NCI-H1048 (cell line): ENCODE measurements at regions not wholly inside any gene's neighbourhood (a gene's known extent, or its start where the extent isn't known, plus 50 kb on each side); places are given as distances from the start of the nearest gene placed in this dataset.
"Not testable (repeated sequence)": the region's sequence is repeated elsewhere in the genome, so short reads cannot be mapped to it uniquely, and the experiment has no call there.

ENCODE experiments used
- DNase-seq: peaks from one replicate; lab custom pipeline; 2025; lab: John Stamatoyannopoulos, UW

- no peak for DNase-seq
Measured at GRCh38 chr19:28318469-28319179, 894.3 kb downstream of the UQCRFS1 start.

DNA sequence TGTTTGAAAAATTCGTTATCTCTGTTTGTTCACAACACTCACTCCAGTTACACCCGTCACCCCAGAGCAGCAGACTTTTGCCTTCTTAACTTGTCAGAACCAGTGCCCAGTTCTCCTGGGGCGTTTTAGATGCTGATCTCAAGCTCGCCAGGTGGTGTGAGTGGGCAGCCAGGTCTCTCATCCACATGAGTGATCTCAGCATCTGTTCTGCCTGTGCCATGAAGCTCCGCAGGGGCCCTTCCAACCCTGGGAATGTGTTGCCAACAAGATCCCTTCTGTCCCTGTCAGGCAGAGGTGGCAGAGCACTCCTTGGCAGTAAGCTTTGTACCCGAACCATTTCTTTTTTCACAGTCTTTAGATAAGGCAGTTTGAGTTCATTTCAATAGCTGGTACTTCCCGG lies 896.5 kb downstream of the UQCRFS1 start:
- no peak for DNase-seq

GRCh38 chr19:28314756-28315155 lies 898.2 kb downstream of the UQCRFS1 start:
- DNase-seq = no peak

DNA sequence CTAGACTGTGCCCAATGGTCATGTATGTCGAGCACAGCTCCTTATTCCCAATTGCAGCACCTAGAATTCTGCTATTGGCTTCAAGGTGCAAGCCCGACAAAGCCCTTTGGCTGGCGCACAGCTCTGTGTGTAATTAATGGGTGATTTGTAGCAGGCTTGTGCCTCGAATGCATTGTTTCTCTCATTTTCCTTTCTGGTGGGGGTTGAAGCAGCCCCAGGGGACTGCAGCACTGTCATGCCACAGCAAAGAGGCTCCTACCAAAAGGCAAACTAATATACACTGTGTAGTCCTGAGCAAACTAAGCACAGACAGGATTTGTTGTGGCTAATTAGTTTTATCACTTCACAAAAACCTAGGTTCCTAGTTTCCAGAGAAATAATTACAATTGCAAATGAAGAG lies 898.7 kb downstream of the UQCRFS1 start:
- DNase-seq = no peak

DNA sequence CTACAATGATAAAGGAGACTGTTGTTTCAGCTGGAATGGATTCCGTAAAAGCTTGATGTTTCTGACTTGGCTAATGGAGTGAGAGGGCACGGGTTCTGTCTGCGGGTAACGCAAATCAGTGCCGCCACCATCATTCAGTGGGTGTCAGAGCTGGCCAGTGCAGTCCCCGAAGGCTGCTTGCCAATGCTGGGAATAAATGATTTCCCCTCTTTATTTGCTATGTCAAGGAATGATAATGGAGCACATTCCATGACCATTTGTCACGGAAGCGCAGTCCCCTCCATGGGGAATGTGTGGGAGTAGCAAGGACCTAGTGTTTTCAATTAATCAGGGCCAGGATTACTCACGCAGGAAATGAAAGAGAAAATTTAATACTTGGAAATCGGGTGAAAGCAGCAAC lies 899.3 kb downstream of the UQCRFS1 start:
- DNase-seq = no peak

GRCh38 chr19:28312269-28312668 lies 900.7 kb downstream of the UQCRFS1 start:
- DNase-seq = no peak

DNA sequence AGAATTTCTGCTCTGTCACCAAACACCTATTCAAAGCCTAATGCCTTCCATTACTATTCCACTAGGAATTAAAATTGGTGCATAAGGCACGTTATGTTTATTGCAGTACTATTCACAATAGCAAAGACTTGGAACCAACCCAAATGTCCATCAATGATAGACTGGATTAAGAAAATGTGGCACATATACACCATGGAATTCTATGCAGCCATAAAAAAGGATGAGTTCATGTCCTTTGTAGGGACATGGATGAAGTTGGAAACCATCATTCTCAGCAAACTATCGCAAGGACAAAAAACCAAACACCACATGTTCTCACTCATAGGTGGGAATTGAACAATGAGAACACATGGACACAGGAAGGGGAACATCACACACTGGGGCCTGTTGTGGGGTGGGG lies 902.1 kb downstream of the UQCRFS1 start:
- DNase-seq = not testable (repeated sequence)

DNA sequence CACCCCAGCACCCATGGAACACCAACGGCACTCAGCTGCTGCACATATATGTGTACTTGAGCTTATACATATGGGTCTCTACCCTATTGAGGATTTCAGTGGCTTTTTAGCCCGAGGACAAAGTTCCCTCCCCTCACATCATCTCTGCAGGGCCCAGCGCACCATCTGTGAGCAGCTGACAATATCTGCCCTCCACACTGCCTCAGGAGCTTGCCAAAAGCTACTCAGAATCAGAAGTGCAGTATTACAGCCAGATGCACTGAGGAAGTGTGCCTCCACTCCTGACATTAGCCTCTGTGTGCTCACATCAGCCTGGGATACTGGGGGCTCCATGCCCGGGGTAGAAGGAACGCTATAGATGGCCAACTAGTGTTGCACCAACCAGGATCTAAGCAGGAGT lies 903.9 kb downstream of the UQCRFS1 start:
- no peak for DNase-seq

DNA sequence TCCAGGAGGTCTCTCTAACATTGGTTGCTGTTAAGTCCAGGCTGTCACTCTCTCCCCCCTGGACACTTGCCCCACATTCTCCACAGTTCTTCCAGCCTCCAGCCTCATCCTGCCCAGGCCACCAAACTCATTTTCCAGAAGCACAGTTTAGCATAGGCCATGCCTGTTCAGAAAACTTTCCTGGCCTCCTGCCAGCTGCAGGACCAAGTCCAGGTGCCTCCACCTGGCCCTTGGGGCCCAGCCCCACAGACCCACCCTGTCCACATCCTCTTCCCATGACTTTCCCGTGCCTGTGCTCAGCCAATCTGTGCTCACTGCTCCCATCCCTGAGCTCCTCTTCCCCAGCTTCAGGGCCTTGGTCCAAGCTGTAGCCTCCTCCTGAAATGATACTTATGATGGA lies 905.0 kb downstream of the UQCRFS1 start:
- DNase-seq = no peak

- DNase-seq = no peak
Measured at GRCh38 chr19:28307487-28307886, 905.5 kb downstream of the UQCRFS1 start.

GRCh38 chr19:28305513-28305912 lies 907.4 kb downstream of the UQCRFS1 start:
- no peak for DNase-seq

- DNase-seq = no peak
Measured at GRCh38 chr19:28303502-28303901, 909.4 kb downstream of the UQCRFS1 start.

DNA sequence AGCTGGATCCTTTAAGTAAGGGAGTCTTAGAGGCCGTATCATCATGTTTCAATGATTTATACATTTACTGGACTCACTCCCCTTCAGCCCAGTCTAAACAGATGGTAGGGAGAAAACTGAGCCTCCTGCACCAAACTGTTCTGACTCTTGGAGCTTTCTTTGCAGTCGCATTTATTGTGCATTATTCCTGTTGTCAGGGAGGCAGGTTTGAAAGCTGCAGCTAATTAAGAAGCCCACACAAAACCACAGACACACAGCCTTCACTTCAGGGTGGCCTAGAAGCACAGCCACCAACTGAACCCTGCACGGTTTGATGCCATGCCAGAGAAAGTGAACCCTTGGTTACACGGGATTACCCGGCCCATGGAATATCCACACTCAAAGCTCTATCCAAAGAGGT lies 911.0 kb downstream of the UQCRFS1 start:
- DNase-seq = no peak

GRCh38 chr19:28301463-28301862 lies 911.5 kb downstream of the UQCRFS1 start:
- DNase-seq = no peak

GRCh38 chr19:28299649-28300048 lies 913.3 kb downstream of the UQCRFS1 start:
- DNase-seq = no peak

DNA sequence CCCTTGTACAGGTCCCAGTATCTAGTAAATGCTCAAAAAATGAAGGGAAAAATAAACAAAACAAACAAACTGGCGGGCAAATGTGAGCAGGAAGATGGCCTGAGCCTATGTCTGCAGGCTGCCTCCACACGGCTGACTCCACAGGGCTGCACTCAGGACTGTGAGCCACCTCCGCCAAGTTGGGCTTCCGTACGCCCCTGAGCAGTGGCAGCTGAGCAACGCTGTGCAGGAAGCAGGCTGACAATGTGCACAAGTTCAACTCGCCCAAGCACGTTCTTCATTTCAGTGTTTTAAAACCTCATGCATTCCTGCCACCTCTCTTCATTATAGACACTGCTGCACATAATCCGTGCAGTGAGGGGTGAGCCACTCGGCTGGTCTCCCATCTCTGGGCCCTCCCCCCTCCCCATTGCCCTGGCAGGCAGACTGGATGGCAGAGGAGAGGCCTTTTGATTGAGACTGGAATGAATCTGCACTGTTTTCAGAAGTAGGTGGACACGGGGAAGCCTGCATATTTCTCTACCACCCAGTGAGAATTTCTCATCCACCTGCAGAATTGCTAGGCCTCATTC lies 915.3 kb downstream of the UQCRFS1 start:
- DNase-seq = no peak

GRCh38 chr19:28297036-28297435 lies 915.9 kb downstream of the UQCRFS1 start:
- DNase-seq = no peak

- DNase-seq = no peak
Measured at GRCh38 chr19:28296506-28296905, 916.4 kb downstream of the UQCRFS1 start.

- not testable (repeated sequence) for DNase-seq
Measured at GRCh38 chr19:28294975-28295374, 918.0 kb downstream of the UQCRFS1 start.

DNA sequence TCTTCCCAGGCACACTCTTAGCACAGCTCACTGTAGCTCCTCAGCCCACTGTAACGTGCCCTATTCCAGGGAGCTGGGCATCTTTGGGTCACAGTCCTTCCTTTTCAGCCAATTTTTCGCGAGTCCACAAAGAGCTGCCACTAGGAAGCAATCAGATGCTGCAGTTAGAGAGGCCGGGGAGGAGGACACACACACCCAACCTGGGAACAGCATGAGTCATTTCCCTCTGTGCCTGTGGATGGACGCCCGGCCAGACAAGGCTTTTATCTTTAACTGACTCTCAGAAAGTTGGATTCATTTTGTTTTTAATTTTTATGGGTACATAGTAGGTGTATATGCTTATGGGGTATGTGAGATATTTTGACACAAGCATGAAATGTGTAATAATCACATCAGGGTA lies 918.6 kb downstream of the UQCRFS1 start:
- no peak for DNase-seq

GRCh38 chr19:28293685-28294084 lies 919.3 kb downstream of the UQCRFS1 start:
- DNase-seq = no peak

DNA sequence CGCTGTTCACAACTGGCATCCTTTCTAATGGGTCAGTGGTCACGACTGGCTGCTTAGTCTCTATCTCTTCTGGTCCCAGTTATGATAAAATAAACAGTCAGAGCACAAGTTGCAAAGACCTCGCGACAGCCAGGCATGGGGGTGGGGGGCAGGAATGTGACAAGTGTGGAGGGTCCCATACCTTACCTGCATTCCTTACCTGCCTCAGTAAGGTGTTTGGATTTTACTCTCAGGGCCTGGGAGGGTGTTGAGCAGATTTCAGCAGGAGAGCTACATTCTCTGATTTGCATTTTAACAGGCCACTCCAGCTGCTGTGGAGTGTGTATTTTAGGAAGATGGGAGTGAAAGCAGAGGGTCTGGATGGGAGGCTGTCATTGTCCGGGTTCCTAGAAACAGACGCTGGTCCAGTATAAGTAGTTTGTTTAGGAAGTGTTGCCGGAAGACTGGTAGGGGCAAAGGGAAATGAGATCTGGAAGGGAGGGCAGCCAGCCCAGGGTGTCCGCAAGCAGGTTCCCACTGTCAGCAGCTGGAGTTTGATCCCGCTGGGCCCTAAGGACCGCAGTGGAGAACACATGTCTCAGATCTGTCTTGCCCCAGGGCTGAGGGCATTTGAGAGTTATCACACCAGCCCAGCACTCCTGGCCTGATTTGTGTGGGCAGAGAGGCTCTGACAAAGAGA lies 920.0 kb downstream of the UQCRFS1 start:
- no peak for DNase-seq

- no peak for DNase-seq
Measured at GRCh38 chr19:28291874-28292273, 921.1 kb downstream of the UQCRFS1 start.
